Smooth muscle cell (in vitro differentiated cells): ENCODE measurements at regions not wholly inside any gene's neighbourhood (a gene's known extent, or its start where the extent isn't known, plus 50 kb on each side); places are given as distances from the start of the nearest gene placed in this dataset.

Experiments used
- DNase-seq: peaks from one replicate; lab custom pipeline; 2025; ENCODE audit not compliant: unreplicated experiment; lab: John Stamatoyannopoulos, UW
- H2AFZ ChIP-seq: fragments of 200-600 bp; sonication (generic); 2 replicates; pipeline ENCODE4 v1.6.0; 2016; ENCODE audit warnings: antibody characterized with exemption, low read depth, mild to moderate bottlenecking
- H3F3A ChIP-seq: fragments of 200-600 bp; sonication (generic); 2 replicates; pipeline ENCODE4 v1.6.0; 2017; ENCODE audit warnings: antibody characterized with exemption, low read depth
- H3K27ac ChIP-seq: fragments of 200-600 bp; sonication (generic); 2 replicates; pipeline ENCODE4 v1.5.1; 2016; ENCODE audit warnings: low read depth, mild to moderate bottlenecking
- H3K27me3 ChIP-seq: fragments of 200-600 bp; sonication (generic); 2 replicates; pipeline ENCODE4 v1.6.1; 2016; ENCODE audit warnings: low read depth, mild to moderate bottlenecking
- H3K36me3 ChIP-seq: fragments of 200-600 bp; sonication (generic); 2 replicates; pipeline ENCODE4 v1.5.1; 2016; ENCODE audit warnings: low read depth
- H3K4me1 ChIP-seq: fragments of 200-600 bp; sonication (generic); 2 replicates; pipeline ENCODE4 v1.5.1; 2016; ENCODE audit warnings: low read depth
- H3K4me2 ChIP-seq: fragments of 200-600 bp; sonication (generic); 2 replicates; pipeline ENCODE4 v1.6.0; 2016; ENCODE audit warnings: mild to moderate bottlenecking
- H3K4me3 ChIP-seq: fragments of 200-600 bp; sonication (generic); 2 replicates; pipeline ENCODE4 v1.5.1; 2016; ENCODE audit warnings: mild to moderate bottlenecking
- H3K79me2 ChIP-seq: fragments of 200-600 bp; sonication (generic); 2 replicates; pipeline ENCODE4 v1.6.0; 2016; ENCODE audit warnings: low read depth, mild to moderate bottlenecking
- H3K9ac ChIP-seq: fragments of 200-600 bp; sonication (generic); 2 replicates; pipeline ENCODE4 v1.6.0; 2016; ENCODE audit warnings: low read depth
- H3K9me3 ChIP-seq: fragments of 200-600 bp; sonication (generic); replicated peaks from 2 replicates; pipeline ENCODE4 v1.5.1; 2016; ENCODE audit warnings: low read depth
- H4K20me1 ChIP-seq: fragments of 200-600 bp; sonication (generic); 2 replicates; pipeline ENCODE4 v1.6.0; 2016; ENCODE audit warnings: low read depth
- WGBS: methylation state at CpG from one replicate; pipeline ENCODE4 v1.1.7; 2016; ENCODE audit warnings: low lambda C conversion rate; 5-methylcytosine and 5-hydroxymethylcytosine counted together
- TF ChIP-seq, protein P1 (sequence below): fragments of 200-600 bp; sonication (generic); IDR thresholded peaks from 2 replicates; pipeline ENCODE4 v1.5.1; 2017; ENCODE audit warnings: borderline replicate concordance, mild to moderate bottlenecking, antibody characterized with exemption; ENCODE audit not compliant: insufficient read depth, poor library complexity, severe bottlenecking

- 94% methylated on average over 7 of the region's 7 CpGs for WGBS
- no peak overlapping the region for H2AFZ ChIP-seq
- no peak overlapping the region for H3K4me2 ChIP-seq
Observed at GRCh38 chr2:217061916-217062505, 202.1 kb upstream of the TNP1 start.

GRCh38 chr2:217060951-217061547 is 201.2 kb upstream of the TNP1 start:
- Histone ChIP-seq H3K9me3 (no peaks in the 10 kb centered on the region), H3K9ac (no peak overlapping the region), H3K4me2 (no peak overlapping the region), H2AFZ (no peak overlapping the region), H3K27me3 (no peaks in the 10 kb centered on the region), H4K20me1 (no peaks in the 10 kb centered on the region), H3F3A (peaks cover 2% of the 10 kb centered on the region), H3K36me3 (no peaks in the 10 kb centered on the region), H3K79me2 (no peaks in the 10 kb centered on the region), H3K4me3 (no peak overlapping the region), H3K27ac (no peak overlapping the region), H3K4me1 (peaks cover 16% of the 10 kb centered on the region)
- no peak for DNase-seq
- TF ChIP-seq, protein P1, sequence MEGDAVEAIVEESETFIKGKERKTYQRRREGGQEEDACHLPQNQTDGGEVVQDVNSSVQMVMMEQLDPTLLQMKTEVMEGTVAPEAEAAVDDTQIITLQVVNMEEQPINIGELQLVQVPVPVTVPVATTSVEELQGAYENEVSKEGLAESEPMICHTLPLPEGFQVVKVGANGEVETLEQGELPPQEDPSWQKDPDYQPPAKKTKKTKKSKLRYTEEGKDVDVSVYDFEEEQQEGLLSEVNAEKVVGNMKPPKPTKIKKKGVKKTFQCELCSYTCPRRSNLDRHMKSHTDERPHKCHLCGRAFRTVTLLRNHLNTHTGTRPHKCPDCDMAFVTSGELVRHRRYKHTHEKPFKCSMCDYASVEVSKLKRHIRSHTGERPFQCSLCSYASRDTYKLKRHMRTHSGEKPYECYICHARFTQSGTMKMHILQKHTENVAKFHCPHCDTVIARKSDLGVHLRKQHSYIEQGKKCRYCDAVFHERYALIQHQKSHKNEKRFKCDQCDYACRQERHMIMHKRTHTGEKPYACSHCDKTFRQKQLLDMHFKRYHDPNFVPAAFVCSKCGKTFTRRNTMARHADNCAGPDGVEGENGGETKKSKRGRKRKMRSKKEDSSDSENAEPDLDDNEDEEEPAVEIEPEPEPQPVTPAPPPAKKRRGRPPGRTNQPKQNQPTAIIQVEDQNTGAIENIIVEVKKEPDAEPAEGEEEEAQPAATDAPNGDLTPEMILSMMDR: no peak
- 82% methylated on average over 3 of the region's 3 CpGs for WGBS

More at GRCh38 chr2:217061916-217062505, 202.1 kb upstream of the TNP1 start:
- Histone ChIP-seq H3K9me3 (no peaks in the 10 kb centered on the region), H3K79me2 (no peaks in the 10 kb centered on the region), H3K27me3 (no peaks in the 10 kb centered on the region), H3K4me1 (peaks cover 16% of the 10 kb centered on the region), H3K36me3 (no peaks in the 10 kb centered on the region), H3K4me3 (no peak overlapping the region), H3F3A (peaks cover 9% of the 10 kb centered on the region), H3K27ac (no peak overlapping the region), H4K20me1 (no peaks in the 10 kb centered on the region), H3K9ac (no peak overlapping the region)
- TF ChIP-seq, protein P1: no peak
- DNase-seq: no peak

GRCh38 chr2:217060516-217060915 is 200.7 kb upstream of the TNP1 start:
- Histone ChIP-seq H3K27ac (no peak overlapping the region), H3K9me3 (no peaks in the 10 kb centered on the region), H3K4me1 (peaks cover 16% of the 10 kb centered on the region), H3K9ac (no peak overlapping the region), H2AFZ (no peak overlapping the region), H3K36me3 (no peaks in the 10 kb centered on the region), H3F3A (no peaks in the 10 kb centered on the region), H3K79me2 (no peaks in the 10 kb centered on the region), H3K4me3 (no peak overlapping the region), H3K27me3 (no peaks in the 10 kb centered on the region), H4K20me1 (no peaks in the 10 kb centered on the region), H3K4me2 (no peak overlapping the region)
- DNase-seq: no peak
- WGBS: 76% methylated on average over 2 of the region's 2 CpGs
- TF ChIP-seq, protein P1: no peak
